HK-2 (cell line): ENCODE measurements at regions not wholly inside any gene's neighbourhood (a gene's known extent, or its start where the extent isn't known, plus 50 kb on each side); places are given as distances from the start of the nearest gene placed in this dataset.

Experiments
- DNase-seq: peaks from one replicate; pipeline ENCODE4 v3.0.0-alpha.2; 2018; ENCODE audit not compliant: unreplicated experiment

GRCh38 chr16:51035110-51035498 is 116.0 kb downstream of the SALL1 start:
- no peak for DNase-seq

GRCh38 chr16:51034481-51035109 is 116.5 kb downstream of the SALL1 start:
- DNase-seq = no peak

GRCh38 chr16:51031598-51031997 is 119.5 kb downstream of the SALL1 start:
- no peak for DNase-seq

- DNase-seq = no peak
These were observed 120.6 kb downstream of the SALL1 start for GRCh38 chr16:51030516-51030915.

- no peak for DNase-seq
These were observed 125.3 kb downstream of the SALL1 start for GRCh38 chr16:51025588-51026290.

GRCh38 chr16:51024703-51025102 is 126.4 kb downstream of the SALL1 start:
- no peak for DNase-seq

- no peak for DNase-seq
These were observed 128.1 kb downstream of the SALL1 start for GRCh38 chr16:51022955-51023354.

- DNase-seq = no peak
These were observed 131.5 kb downstream of the SALL1 start for GRCh38 chr16:51019617-51020016.

- DNase-seq = no peak
These were observed 133.1 kb downstream of the SALL1 start for GRCh38 chr16:51017969-51018368.

GRCh38 chr16:51012396-51012795 is 138.7 kb downstream of the SALL1 start:
- no peak for DNase-seq

GRCh38 chr16:51010817-51011216 is 140.3 kb downstream of the SALL1 start:
- no peak for DNase-seq

- no peak for DNase-seq
These were observed 141.3 kb downstream of the SALL1 start for GRCh38 chr16:51009813-51010212.

- DNase-seq = no peak
These were observed 141.7 kb downstream of the SALL1 start for GRCh38 chr16:51009359-51009758.

GRCh38 chr16:51008607-51009006 is 142.5 kb downstream of the SALL1 start:
- no peak for DNase-seq

GRCh38 chr16:51008037-51008436 is 143.0 kb downstream of the SALL1 start:
- DNase-seq = no peak

GRCh38 chr16:51003850-51004566 is 147.1 kb downstream of the SALL1 start:
- DNase-seq = no peak

- DNase-seq = no peak
These were observed 148.1 kb downstream of the SALL1 start for GRCh38 chr16:51002881-51003490.

GRCh38 chr16:50999181-50999580 is 151.9 kb downstream of the SALL1 start:
- no peak for DNase-seq

- no peak for DNase-seq
These were observed 152.7 kb downstream of the SALL1 start for GRCh38 chr16:50998411-50998810.

- DNase-seq = no peak
These were observed 153.4 kb downstream of the SALL1 start for GRCh38 chr16:50997679-50998078.

- no peak for DNase-seq
These were observed 154.3 kb downstream of the SALL1 start for GRCh38 chr16:50996830-50997186.

- DNase-seq = no peak
These were observed 154.8 kb downstream of the SALL1 start for GRCh38 chr16:50996166-50996829.
